ENCODE measurements at regions not wholly inside any gene's neighbourhood (a gene's known extent, or its start where the extent isn't known, plus 50 kb on each side); places are given as distances from the start of the nearest gene placed in this dataset.

DNA sequence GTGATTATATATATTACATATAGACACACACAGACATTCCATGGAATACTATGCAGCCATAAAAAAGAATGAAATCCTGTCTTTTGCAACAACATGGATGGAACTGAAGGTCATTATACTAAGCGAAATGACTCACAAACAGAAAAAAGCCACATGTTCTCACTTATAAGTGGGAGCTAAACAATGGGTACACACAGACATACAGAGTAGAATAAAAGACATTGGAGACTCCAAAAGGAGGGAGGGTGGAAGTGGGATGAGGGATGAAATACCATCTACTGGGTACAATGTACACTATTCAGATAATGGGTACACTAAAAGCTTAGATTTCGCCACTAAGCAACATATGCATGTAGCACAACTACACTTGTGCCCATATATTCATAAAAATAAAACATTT, 170.0 kb upstream of the RGMB start:
- Histone ChIP-seq H3K4me3 (ENCODE audit: low read depth, low read length, poor library complexity, severe bottlenecking) (no peak overlapping the region), H3K9me3 (ENCODE audit: low read length) (no peaks in the 10 kb centered on the region), H2AFZ (ENCODE audit: low read length) (no peak overlapping the region), H4K20me1 (ENCODE audit: insufficient read depth, low read length) (no peaks in the 10 kb centered on the region), H3K27me3 (ENCODE audit: insufficient read depth, low read length) (no peaks in the 10 kb centered on the region), H3F3A (ENCODE audit: insufficient read depth, low read length) (no peaks in the 10 kb centered on the region), H3K4me1 (ENCODE audit: insufficient read depth, low read length, severe bottlenecking) (no peaks in the 10 kb centered on the region), H3K9me2 (ENCODE audit: low read depth, low read length) (no peaks in the 10 kb centered on the region), H3K79me2 (ENCODE audit: insufficient read depth, low read length) (no peaks in the 10 kb centered on the region), H3K27ac (ENCODE audit: low read depth, low read length, poor library complexity, severe bottlenecking) (no peak overlapping the region), H3K4me2 (ENCODE audit: low read length) (no peak overlapping the region), H3K36me3 (ENCODE audit: insufficient read depth, low read length) (no peaks in the 10 kb centered on the region), H3K9ac (ENCODE audit: low read length) (no peak overlapping the region)
- no peak for TF ChIP-seq EZH2 (IDR thresholded peaks at IDR 0.05; ENCODE audit: borderline replicate concordance, low read length)
- TF ChIP-seq, protein P1, sequence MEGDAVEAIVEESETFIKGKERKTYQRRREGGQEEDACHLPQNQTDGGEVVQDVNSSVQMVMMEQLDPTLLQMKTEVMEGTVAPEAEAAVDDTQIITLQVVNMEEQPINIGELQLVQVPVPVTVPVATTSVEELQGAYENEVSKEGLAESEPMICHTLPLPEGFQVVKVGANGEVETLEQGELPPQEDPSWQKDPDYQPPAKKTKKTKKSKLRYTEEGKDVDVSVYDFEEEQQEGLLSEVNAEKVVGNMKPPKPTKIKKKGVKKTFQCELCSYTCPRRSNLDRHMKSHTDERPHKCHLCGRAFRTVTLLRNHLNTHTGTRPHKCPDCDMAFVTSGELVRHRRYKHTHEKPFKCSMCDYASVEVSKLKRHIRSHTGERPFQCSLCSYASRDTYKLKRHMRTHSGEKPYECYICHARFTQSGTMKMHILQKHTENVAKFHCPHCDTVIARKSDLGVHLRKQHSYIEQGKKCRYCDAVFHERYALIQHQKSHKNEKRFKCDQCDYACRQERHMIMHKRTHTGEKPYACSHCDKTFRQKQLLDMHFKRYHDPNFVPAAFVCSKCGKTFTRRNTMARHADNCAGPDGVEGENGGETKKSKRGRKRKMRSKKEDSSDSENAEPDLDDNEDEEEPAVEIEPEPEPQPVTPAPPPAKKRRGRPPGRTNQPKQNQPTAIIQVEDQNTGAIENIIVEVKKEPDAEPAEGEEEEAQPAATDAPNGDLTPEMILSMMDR (IDR thresholded peaks at IDR 0.05; ENCODE audit: low read length) = no peak

DNA sequence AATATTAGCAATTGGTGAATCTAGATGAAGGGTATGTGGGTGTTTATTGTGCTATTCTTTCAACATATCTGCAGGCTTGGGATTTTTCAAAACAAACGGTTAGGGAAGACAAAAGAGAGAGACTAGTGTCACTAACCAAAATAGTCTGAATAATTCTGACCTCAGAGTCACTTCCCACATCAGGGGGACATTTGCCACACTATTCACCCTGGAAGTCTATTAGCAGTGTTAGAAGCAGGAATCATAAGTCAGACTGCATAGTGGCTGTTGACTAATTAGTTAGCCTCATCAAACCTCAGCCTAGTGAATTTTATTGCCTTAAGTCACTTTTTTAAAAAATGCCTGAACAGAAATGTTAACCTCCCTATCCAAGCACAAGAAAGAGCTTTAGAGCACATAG, 169.2 kb upstream of the RGMB start:
- no peak overlapping the region for H2AFZ ChIP-seq (ENCODE audit: low read length)
- no peak overlapping the region for H3K9ac ChIP-seq (ENCODE audit: low read length)
- H3K79me2 ChIP-seq (ENCODE audit: insufficient read depth, low read length) = no peaks in the 10 kb centered on the region
- no peaks in the 10 kb centered on the region for H3K9me2 ChIP-seq (ENCODE audit: low read depth, low read length)
- no peaks in the 10 kb centered on the region for H3K27me3 ChIP-seq (ENCODE audit: insufficient read depth, low read length)
- no peak for TF ChIP-seq EZH2 (IDR thresholded peaks at IDR 0.05; ENCODE audit: borderline replicate concordance, low read length)
- TF ChIP-seq, protein P1 (IDR thresholded peaks at IDR 0.05; ENCODE audit: low read length) = no peak
- H3K9me3 ChIP-seq (ENCODE audit: low read length) = no peaks in the 10 kb centered on the region
- no peak overlapping the region for H3K27ac ChIP-seq (ENCODE audit: low read depth, low read length, poor library complexity, severe bottlenecking)
- no peaks in the 10 kb centered on the region for H3F3A ChIP-seq (ENCODE audit: insufficient read depth, low read length)
- H3K4me1 ChIP-seq (ENCODE audit: insufficient read depth, low read length, severe bottlenecking) = no peaks in the 10 kb centered on the region
- no peak overlapping the region for H3K4me2 ChIP-seq (ENCODE audit: low read length)
- no peak overlapping the region for H3K4me3 ChIP-seq (ENCODE audit: low read depth, low read length, poor library complexity, severe bottlenecking)
- H3K36me3 ChIP-seq (ENCODE audit: insufficient read depth, low read length) = no peaks in the 10 kb centered on the region
- no peaks in the 10 kb centered on the region for H4K20me1 ChIP-seq (ENCODE audit: insufficient read depth, low read length)

DNA sequence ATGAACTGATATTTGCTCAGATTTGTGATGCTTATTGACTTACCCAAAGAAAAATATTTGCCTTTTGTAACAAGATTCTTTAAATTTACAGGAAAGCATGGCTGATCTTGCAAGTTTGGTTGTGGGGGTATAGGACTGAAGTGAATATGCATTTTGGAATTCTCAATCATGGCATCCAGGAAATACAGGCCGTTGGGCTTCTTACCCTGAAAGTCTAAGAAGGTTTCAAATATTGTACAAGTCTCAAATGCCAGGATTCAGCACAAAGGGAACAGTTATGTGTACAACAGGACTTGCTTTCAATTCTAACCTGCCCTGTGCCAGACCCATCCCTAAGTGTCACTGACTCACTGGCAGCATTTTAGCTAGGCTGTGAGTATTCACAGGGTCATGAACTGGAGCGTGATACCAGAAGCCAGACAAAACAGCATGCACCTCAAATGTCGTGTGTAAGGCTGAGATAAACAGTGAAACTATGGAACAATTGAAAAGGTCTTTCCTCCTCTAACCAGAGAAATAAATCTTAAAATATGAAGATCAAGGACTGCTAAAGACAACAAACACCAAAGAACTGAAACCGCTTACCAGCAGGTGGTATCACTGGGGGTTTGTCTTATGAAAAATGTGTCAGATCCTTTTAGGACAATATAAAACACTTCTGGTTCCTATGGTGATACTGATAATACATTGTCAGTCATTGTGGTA, 168.6 kb upstream of the RGMB start:
- Histone ChIP-seq H3K79me2 (ENCODE audit: insufficient read depth, low read length) (no peaks in the 10 kb centered on the region), H3K9me3 (ENCODE audit: low read length) (no peaks in the 10 kb centered on the region), H3F3A (ENCODE audit: insufficient read depth, low read length) (no peaks in the 10 kb centered on the region), H3K4me2 (ENCODE audit: low read length) (no peak overlapping the region), H3K9ac (ENCODE audit: low read length) (no peak overlapping the region), H3K36me3 (ENCODE audit: insufficient read depth, low read length) (no peaks in the 10 kb centered on the region), H3K27me3 (ENCODE audit: insufficient read depth, low read length) (no peaks in the 10 kb centered on the region), H2AFZ (ENCODE audit: low read length) (no peak overlapping the region), H3K4me3 (ENCODE audit: low read depth, low read length, poor library complexity, severe bottlenecking) (no peak overlapping the region), H4K20me1 (ENCODE audit: insufficient read depth, low read length) (no peaks in the 10 kb centered on the region), H3K27ac (ENCODE audit: low read depth, low read length, poor library complexity, severe bottlenecking) (no peak overlapping the region), H3K4me1 (ENCODE audit: insufficient read depth, low read length, severe bottlenecking) (no peaks in the 10 kb centered on the region), H3K9me2 (ENCODE audit: low read depth, low read length) (no peaks in the 10 kb centered on the region)
- no peak for TF ChIP-seq EZH2 (IDR thresholded peaks at IDR 0.05; ENCODE audit: borderline replicate concordance, low read length)
- TF ChIP-seq, protein P1 (IDR thresholded peaks at IDR 0.05; ENCODE audit: low read length) = no peak

All from OCI-LY1 (cell line).